ENCODE measurements at regions not wholly inside any gene's neighbourhood (a gene's known extent, or its start where the extent isn't known, plus 50 kb on each side); places are given as distances from the start of the nearest gene placed in this dataset.

DNA sequence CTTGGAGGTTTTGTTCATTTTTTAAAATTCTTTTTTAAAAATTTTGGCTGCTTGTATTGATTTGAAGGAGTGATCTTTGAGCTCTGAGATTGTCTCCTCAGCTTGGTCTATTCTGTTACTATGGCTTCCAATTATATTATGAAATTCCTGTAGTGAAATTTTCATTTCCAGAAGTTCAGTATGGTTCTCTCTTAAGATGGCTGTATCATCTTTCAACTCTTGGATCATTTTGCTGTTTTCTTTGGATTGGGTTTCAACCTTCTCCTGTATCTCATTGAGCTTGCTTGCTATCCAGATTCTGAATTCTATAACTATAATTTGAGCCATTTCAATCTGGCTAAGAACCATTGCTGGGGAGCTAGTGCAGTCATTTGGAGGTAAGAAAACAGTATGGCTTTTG, 270.8 kb upstream of the NT5C1B start:
- no peak for DNase-seq

GRCh38 chr2:18856765-18857164, 267.4 kb upstream of the NT5C1B start:
- DNase-seq, result no peak

DNA sequence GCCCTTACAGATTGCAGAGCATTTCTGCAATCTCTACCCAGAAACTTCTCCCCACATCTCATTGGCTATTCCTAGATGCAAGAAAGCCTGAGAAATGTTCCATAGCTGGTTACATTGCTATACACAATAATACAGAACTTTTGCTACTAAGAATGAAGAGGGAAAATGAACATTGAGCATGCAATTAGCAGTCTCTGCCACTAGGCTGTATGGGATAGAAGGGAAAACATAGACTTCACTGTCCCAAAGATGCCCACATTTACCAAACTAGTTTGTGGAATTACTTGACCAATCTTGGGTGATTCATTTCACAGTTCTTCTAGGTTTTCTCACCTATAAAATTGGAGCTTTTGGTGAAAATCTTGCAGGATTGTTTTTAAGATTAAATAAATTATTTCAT, 265.7 kb upstream of the NT5C1B start:
- DNase-seq, result no peak

GRCh38 chr2:18849841-18850578, 260.6 kb upstream of the NT5C1B start:
- DNase-seq, result no peak

GRCh38 chr2:18848646-18849045, 259.3 kb upstream of the NT5C1B start:
- no peak for DNase-seq

- DNase-seq, result no peak
Observed at GRCh38 chr2:18845854-18846445, 256.6 kb upstream of the NT5C1B start.

- no peak for DNase-seq
Observed at GRCh38 chr2:18842836-18843235, 253.5 kb upstream of the NT5C1B start.

DNA sequence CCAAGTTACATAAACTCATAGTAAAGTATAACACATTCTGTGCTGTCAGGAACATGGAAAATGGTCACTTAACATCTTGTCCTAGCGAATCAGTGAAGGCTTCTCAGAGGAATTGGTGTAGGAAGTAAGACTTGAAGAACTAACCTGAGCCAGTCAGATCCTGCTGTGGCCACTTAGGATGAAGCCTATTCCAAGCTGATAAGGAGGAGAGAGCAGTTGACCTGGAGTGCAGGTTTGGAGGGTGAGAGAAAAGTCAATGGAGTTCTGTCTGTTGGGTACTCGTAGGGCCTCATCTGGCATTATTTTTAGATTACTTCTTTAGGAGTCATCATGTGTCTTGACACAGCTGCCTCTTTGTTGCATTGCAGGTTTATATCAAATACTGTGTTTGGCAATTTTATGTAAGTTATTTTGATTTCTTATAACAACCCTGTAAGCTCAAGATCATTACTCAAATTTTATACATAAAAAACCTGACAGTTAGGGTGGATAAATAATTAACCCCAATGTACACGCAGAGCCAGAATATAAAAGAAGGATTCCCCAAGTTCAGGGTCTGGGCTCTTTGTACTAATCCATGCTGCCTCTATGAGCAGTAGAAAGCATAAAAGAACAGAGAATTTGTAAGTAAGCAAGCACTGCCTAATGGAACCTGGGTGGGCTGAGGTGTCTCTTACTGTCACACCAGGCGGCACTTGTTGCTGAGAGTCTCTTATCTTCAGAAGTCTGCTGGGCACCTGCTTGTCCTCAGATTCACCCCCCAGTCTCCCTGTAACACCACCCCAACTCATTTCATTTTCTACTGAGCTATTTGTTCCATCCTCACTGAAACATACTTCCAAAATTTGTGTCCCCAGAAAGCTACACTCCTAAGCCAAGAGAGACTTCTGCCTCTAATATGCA, 252.1 kb upstream of the NT5C1B start:
- no peak for DNase-seq

GRCh38 chr2:18837240-18837639, 247.9 kb upstream of the NT5C1B start:
- DNase-seq, result no peak

GRCh38 chr2:18836436-18836835, 247.1 kb upstream of the NT5C1B start:
- no peak for DNase-seq

GRCh38 chr2:18835787-18836186, 246.4 kb upstream of the NT5C1B start:
- no peak for DNase-seq

DNA sequence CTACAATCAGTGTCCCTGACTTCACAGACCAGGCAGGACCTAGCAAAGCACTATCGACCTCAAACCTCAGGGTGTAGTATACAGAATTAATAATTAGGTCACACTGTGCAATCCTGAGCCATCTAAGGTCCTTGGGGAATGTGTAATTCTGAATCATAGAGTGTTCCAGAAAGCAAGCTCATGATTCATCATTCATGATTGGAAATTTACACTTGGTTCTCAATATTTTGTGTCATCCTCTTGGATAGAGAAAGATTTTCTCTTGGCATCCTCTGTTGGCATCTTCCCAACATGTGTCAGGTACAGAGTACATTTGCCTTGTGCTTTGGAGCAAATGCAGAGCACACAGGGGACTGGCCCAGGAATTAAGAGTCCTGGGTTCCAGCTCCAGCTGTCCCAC, 245.0 kb upstream of the NT5C1B start:
- DNase-seq, result no peak

GRCh38 chr2:18833941-18834340, 244.6 kb upstream of the NT5C1B start:
- no peak for DNase-seq

DNA sequence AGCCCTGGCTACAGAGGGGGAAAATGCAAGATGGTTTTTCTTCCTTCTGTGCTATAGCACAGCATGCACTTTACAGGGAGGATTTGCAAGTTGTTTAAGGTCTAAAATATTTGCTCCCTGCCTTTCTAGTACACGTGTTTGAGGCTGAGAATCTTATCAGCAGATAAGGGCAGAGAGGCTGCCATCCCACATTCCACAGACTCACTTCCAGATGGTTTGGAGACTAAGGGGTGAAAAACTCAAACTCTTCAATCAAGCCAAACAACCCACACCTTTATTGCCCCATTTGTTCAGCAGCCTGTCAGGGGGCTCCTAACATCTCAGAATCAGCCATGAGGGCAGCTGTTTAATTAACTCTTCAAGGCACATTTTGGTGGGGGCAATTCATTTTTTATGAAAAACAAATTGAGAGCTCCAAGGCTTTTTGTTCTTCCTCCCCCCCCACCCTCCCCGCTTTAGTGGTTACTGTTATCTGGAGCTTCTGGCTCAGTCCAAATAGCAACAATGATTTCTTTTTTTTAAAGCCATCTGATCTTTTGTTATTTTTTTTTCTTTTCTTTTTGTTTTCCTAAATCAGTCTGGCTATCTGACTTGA, 242.6 kb upstream of the NT5C1B start:
- DNase-seq, result no peak

GRCh38 chr2:18830962-18831361, 241.6 kb upstream of the NT5C1B start:
- DNase-seq, result no peak

DNA sequence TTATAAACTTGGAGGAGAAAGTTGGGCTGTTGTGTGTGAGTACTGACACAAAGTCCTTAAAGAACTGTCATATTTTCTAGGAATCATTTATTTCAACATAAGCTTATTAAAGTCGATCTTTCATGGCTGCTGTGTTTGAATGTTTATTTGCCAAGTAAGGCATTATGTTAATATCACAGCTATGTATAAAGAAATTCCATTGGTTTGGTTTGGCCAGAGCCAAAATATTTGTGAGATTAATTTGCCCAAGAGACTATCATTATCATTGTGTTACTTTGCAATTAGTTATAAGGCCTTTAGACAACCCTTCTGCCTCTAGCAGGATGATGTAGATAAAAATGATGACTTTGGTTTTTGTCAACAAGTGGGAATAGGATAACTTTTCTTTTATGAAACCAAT, 240.6 kb upstream of the NT5C1B start:
- DNase-seq, result no peak

- no peak for DNase-seq
Observed at GRCh38 chr2:18829251-18829902, 240.0 kb upstream of the NT5C1B start.

GRCh38 chr2:18828296-18828695, 238.9 kb upstream of the NT5C1B start:
- DNase-seq, result no peak

DNA sequence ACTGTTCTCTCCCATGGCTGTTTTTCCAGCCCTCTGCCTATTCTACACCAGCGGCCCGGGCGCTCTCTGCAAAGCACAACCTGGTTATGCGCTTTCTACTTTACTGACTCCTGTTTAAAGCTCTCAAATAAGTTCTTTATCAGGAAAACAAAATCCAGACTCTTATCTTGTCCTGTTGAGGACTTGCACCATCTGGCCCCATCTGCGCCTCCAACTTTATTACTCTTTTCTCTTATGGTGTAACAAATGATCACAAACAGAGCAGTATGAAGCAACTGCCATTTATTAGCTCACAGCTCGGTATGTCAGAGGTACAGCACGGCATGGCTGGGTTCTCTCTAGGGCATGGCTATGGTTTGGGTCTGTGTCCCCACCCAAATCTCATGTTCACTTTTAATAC, 236.5 kb upstream of the NT5C1B start:
- DNase-seq, result no peak

- DNase-seq, result no peak
Observed at GRCh38 chr2:18824915-18825314, 235.5 kb upstream of the NT5C1B start.

GRCh38 chr2:18824325-18824790, 235.0 kb upstream of the NT5C1B start:
- no peak for DNase-seq

DNA sequence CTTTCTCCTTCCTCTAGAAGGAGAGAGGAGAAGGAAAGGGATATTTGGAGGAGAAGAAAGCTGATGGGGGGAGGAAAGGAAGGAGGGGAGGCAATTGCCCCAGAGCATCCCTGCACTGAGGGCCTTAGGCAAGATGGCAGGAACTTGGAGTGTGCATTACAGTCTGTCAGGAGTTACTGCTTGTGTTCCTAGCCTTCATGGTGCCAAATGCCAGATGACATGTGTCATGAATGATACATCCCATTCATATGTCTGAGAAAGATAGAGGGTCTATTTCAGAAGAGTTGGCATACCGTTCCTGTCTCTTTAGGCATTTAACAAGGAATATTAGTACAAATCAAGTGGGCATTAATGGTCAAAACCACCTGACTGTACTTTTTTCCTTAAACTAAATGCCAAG, 232.1 kb upstream of the NT5C1B start:
- DNase-seq, result no peak

- no peak for DNase-seq
Observed at GRCh38 chr2:18820966-18821365, 231.6 kb upstream of the NT5C1B start.
